OCI-LY3 (cell line): ENCODE measurements at regions not wholly inside any gene's neighbourhood (a gene's known extent, or its start where the extent isn't known, plus 50 kb on each side); places are given as distances from the start of the nearest gene placed in this dataset.

Experiments
- H2AFZ ChIP-seq: fragments of 200-600, 300-600 bp; shearing (Covaris generic); 2 replicates; pipeline ENCODE4 v1.6.0; 2014; ENCODE audit warnings: antibody characterized with exemption, low read depth, low read length
- H3K27ac ChIP-seq: fragments of 200-600, 300-600 bp; sonication (generic); 2 replicates; pipeline ENCODE4 v1.5.1; 2014; ENCODE audit warnings: mild to moderate bottlenecking, low read length, moderate library complexity, mixed read lengths
- H3K27me3 ChIP-seq: fragments of 200-600, 300-600 bp; sonication (generic); 2 replicates; pipeline ENCODE4 v1.6.1; 2014; ENCODE audit warnings: low read depth, low read length, mixed read lengths
- H3K36me3 ChIP-seq: fragments of 200-600, 300-600 bp; sonication (generic); replicated peaks from 2 replicates; pipeline ENCODE3; 2014; ENCODE audit warnings: low read depth, low read length, mixed read lengths
- H3K4me1 ChIP-seq: fragments of 300-600, 200-600 bp; sonication (generic); 2 replicates; pipeline ENCODE4 v1.6.1; 2014; ENCODE audit warnings: low read length, mixed read lengths
- H3K4me2 ChIP-seq: fragments of 200-600, 300-600 bp; sonication (generic); 2 replicates; pipeline ENCODE4 v1.6.1; 2014; ENCODE audit warnings: low read length, mixed read lengths
- H3K4me3 ChIP-seq: fragments of 300-600, 200-600 bp; sonication (generic); 2 replicates; pipeline ENCODE4 v1.5.1; 2014; ENCODE audit warnings: antibody characterized with exemption, mild to moderate bottlenecking, low read length, moderate library complexity
- H3K79me2 ChIP-seq: fragments of 300-600, 200-600 bp; shearing (Covaris generic); 2 replicates; pipeline ENCODE4 v1.6.1; 2014; ENCODE audit warnings: mild to moderate bottlenecking, low read length, mixed read lengths
- H3K9ac ChIP-seq: fragments of 300-600, 200-600 bp; shearing (Covaris generic); 2 replicates; pipeline ENCODE4 v1.6.0; 2014; ENCODE audit warnings: mild to moderate bottlenecking, low read length, moderate library complexity
- H3K9me3 ChIP-seq: fragments of 200-600, 300-600 bp; shearing (Covaris generic); 2 replicates; pipeline ENCODE4 v1.6.1; 2014; ENCODE audit warnings: low read length, mixed read lengths; ENCODE audit not compliant: insufficient read depth
- H4K20me1 ChIP-seq: fragments of 200-600, 300-600 bp; sonication (generic); 2 replicates; pipeline ENCODE4 v1.6.1; 2016; ENCODE audit warnings: low read length, mixed read lengths; ENCODE audit not compliant: insufficient read depth
- CTCF ChIP-seq: fragments of 200-600, 300-600 bp; sonication (generic); IDR thresholded peaks from 2 replicates; pipeline ENCODE4 v1.5.1; 2014; ENCODE audit warnings: antibody characterized with exemption, low read length, low read depth
- EZH2phosphoT487 ChIP-seq: fragments of 200-600 bp; shearing (Covaris generic); IDR thresholded peaks from 2 replicates; pipeline ENCODE4 v1.6.1; 2018; ENCODE audit warnings: antibody characterized with exemption, mixed run types, low read depth

- no peak for TF ChIP-seq EZH2phosphoT487
- Histone ChIP-seq H3K9me3 (no peaks in the 10 kb centered on the region), H3K4me2 (no peak overlapping the region), H3K4me1 (no peaks in the 10 kb centered on the region), H3K79me2 (no peaks in the 10 kb centered on the region), H3K4me3 (no peak overlapping the region), H3K36me3 (no peaks in the 10 kb centered on the region), H3K27me3 (no peaks in the 10 kb centered on the region), H3K27ac (no peak overlapping the region), H3K9ac (no peak overlapping the region), H4K20me1 (no peaks in the 10 kb centered on the region), H2AFZ (no peak overlapping the region)
These were observed 831.4 kb downstream of the CDH11 start for GRCh38 chr16:64290461-64290860.

- H4K20me1 ChIP-seq, result no peaks in the 10 kb centered on the region
- no peaks in the 10 kb centered on the region for H3K36me3 ChIP-seq
- H3K4me3 ChIP-seq, result no peak overlapping the region
- no peaks in the 10 kb centered on the region for H3K4me1 ChIP-seq
- TF ChIP-seq EZH2phosphoT487 (no peak), CTCF (no peak)
- no peak overlapping the region for H3K27ac ChIP-seq
- H3K27me3 ChIP-seq, result no peaks in the 10 kb centered on the region
- H3K4me2 ChIP-seq, result no peak overlapping the region
- no peak overlapping the region for H3K9ac ChIP-seq
- no peaks in the 10 kb centered on the region for H3K9me3 ChIP-seq
- no peaks in the 10 kb centered on the region for H3K79me2 ChIP-seq
- H2AFZ ChIP-seq, result no peak overlapping the region
These were observed 834.0 kb downstream of the CDH11 start for GRCh38 chr16:64287655-64288528.

- H3K36me3 ChIP-seq, result no peaks in the 10 kb centered on the region
- H3K27ac ChIP-seq, result no peak overlapping the region
- no peak overlapping the region for H3K4me2 ChIP-seq
- H3K27me3 ChIP-seq, result no peaks in the 10 kb centered on the region
- no peak overlapping the region for H3K9ac ChIP-seq
- H3K9me3 ChIP-seq, result no peaks in the 10 kb centered on the region
- H3K4me3 ChIP-seq, result no peak overlapping the region
- no peak overlapping the region for H2AFZ ChIP-seq
- TF ChIP-seq EZH2phosphoT487 (no peak), CTCF (no peak)
- H4K20me1 ChIP-seq, result no peaks in the 10 kb centered on the region
- no peaks in the 10 kb centered on the region for H3K79me2 ChIP-seq
- no peaks in the 10 kb centered on the region for H3K4me1 ChIP-seq
These were observed 839.7 kb downstream of the CDH11 start for GRCh38 chr16:64282181-64282580.

- Histone ChIP-seq H3K27ac (no peak overlapping the region), H3K4me1 (no peaks in the 10 kb centered on the region), H3K79me2 (no peaks in the 10 kb centered on the region), H3K27me3 (no peaks in the 10 kb centered on the region), H2AFZ (no peak overlapping the region), H3K9ac (no peak overlapping the region), H3K4me3 (no peak overlapping the region), H3K9me3 (no peaks in the 10 kb centered on the region), H3K4me2 (no peak overlapping the region), H4K20me1 (no peaks in the 10 kb centered on the region), H3K36me3 (no peaks in the 10 kb centered on the region)
- no peak for TF ChIP-seq EZH2phosphoT487
- no peak for TF ChIP-seq CTCF
These were observed 841.5 kb downstream of the CDH11 start for GRCh38 chr16:64280317-64280716.
